Thyroid gland (tissue), 4 donors: ENCODE measurements at regions not wholly inside any gene's neighbourhood (a gene's known extent, or its start where the extent isn't known, plus 50 kb on each side); places are given as distances from the start of the nearest gene placed in this dataset.

Source experiments
- CTCF ChIP-seq, 6 experiments: fragments of 200-600 bp in 3 of 6; fragments of 450-650 bp in 3 of 6; sonication (generic) in 3 of 6; IDR thresholded peaks; one replicate each; pipeline ENCODE4 v1.5.1; 2016 to 2019; ENCODE audit warnings: antibody characterized with exemption in 6 of 6, mild to moderate bottlenecking in 2 of 6, inconsistent platforms in 1 of 6, moderate library complexity in 1 of 6
- POLR2A ChIP-seq, 2 donors: fragments of 450-650 bp; IDR thresholded peaks; one replicate each; pipeline ENCODE4 v1.6.1; 2017; ENCODE audit warnings: antibody characterized with exemption in 2 of 2, mild to moderate bottlenecking in 2 of 2, moderate library complexity in 1 of 2

DNA sequence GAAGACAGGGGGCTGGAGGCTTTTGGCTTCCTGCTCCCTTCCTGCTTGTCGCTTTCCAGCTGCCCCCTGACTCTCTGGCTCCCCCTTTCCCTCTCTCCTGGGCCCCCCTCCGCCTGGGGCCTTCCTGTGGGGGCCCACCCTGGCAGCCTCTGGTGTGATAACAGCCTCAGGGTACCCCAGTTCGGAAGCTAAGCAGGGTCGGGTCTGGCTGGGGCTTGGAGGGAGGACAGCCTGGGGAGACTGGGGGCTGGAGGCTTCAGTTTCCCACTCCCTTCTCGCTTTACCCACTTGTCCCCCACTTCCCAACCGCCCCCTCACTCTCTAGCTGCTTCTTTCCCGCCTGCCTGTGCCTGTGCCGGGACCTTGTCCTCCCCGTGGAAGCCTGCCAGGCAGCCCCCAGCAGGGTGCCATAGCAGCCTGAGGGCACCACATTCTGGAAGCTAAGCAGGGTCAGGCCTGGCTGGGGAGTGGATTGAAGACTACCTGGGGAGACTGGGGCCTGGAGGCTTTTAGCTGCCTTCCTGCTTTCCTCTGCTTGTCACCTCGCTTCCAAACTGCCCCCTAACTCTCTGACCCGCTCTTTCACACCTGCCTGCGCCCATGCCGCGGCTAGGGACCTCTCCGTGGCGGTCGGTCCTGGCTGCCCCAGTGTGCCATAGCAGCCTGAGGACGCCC, 2275.5 kb downstream of the TP53TG3F start:
- TF ChIP-seq CTCF (IDR thresholded peaks at IDR 0.05) (no peak), POLR2A (IDR thresholded peaks at IDR 0.05) (no peak)
